RKO (cell line): ENCODE measurements at regions not wholly inside any gene's neighbourhood (a gene's known extent, or its start where the extent isn't known, plus 50 kb on each side); places are given as distances from the start of the nearest gene placed in this dataset.
"Not testable (repeated sequence)": the region's sequence is repeated elsewhere in the genome, so short reads cannot be mapped to it uniquely, and the experiment has no call there.

Source experiments
- DNase-seq: peaks from one replicate; pipeline ENCODE4 v3.0.0-alpha.2; 2016; ENCODE audit warnings: low spot score

GRCh38 chr7:155396661-155397060 lies 61.3 kb upstream of the EN2 start:
- no peak for DNase-seq

GRCh38 chr7:155397758-155398714 lies 59.9 kb upstream of the EN2 start:
- DNase-seq: not testable (repeated sequence)

- no peak for DNase-seq
Measured at GRCh38 chr7:155398944-155399343, 59.0 kb upstream of the EN2 start.

- DNase-seq: no peak
Measured at GRCh38 chr7:155399577-155399976, 58.4 kb upstream of the EN2 start.

- DNase-seq: no peak
Measured at GRCh38 chr7:155401231-155401630, 56.7 kb upstream of the EN2 start.

GRCh38 chr7:155401884-155402283 lies 56.0 kb upstream of the EN2 start:
- no peak for DNase-seq

- DNase-seq: no peak
Measured at GRCh38 chr7:155402941-155403340, 55.0 kb upstream of the EN2 start.

GRCh38 chr7:155404976-155405375 lies 53.0 kb upstream of the EN2 start:
- no peak for DNase-seq

- DNase-seq: peak; percentile 7
Measured at GRCh38 chr7:155405399-155406318, 52.3 kb upstream of the EN2 start.

GRCh38 chr7:155407799-155408198 lies 50.1 kb upstream of the EN2 start:
- DNase-seq: no peak
